PC-9 (cell line): ENCODE measurements at regions not wholly inside any gene's neighbourhood (a gene's known extent, or its start where the extent isn't known, plus 50 kb on each side); places are given as distances from the start of the nearest gene placed in this dataset.

Experiments
- BruUV-seq: library from RNA; stranded (reverse); fragments of 400-500 nt; replicated peaks from 2 replicates; lab custom pipeline; 2021; lab: Mats Ljungman, UMichigan
- CTCF ChIA-PET: fragments of 300-600 bp; sonication (Branson Sonifier 250); formaldehyde crosslinking; loops from one replicate; lab custom pipeline; 2022; ENCODE audit warnings: antibody characterized with exemption; lab: Charles Lee
- POLR2A ChIA-PET: fragments of 300-600 bp; sonication (Branson Sonifier 250); formaldehyde crosslinking; loops from one replicate; lab custom pipeline; 2022; ENCODE audit warnings: antibody characterized with exemption; ENCODE audit not compliant: unreplicated experiment; lab: Charles Lee
- DNase-seq, 2 experiments: peaks; one replicate each; pipeline versions ENCODE4 v3.0.0 to v3.0.0-alpha.2; 2015 to 2022; ENCODE audit warnings: mixed read lengths in 1 of 2
- H2AFZ ChIP-seq: fragments of 200-600 bp; sonication (generic); 2 replicates; pipeline ENCODE4 v1.8.1; 2017; ENCODE audit warnings: antibody characterized with exemption
- H3F3A ChIP-seq: fragments of 200-600 bp; sonication (generic); 2 replicates; pipeline ENCODE4 v1.8.1; 2017; ENCODE audit warnings: antibody characterized with exemption, mild to moderate bottlenecking, low read depth; ENCODE audit not compliant: insufficient read depth
- H3K27ac ChIP-seq: fragments of 200-600 bp; sonication (generic); 2 replicates; pipeline ENCODE4 v1.6.1; 2016; ENCODE audit warnings: mixed run types
- H3K27me3 ChIP-seq: fragments of 200-600 bp; sonication (generic); 2 replicates; pipeline ENCODE4 v1.6.1; 2016; ENCODE audit warnings: low read depth, mixed run types; ENCODE audit not compliant: insufficient read depth
- H3K36me3 ChIP-seq: fragments of 200-600 bp; sonication (generic); 2 replicates; pipeline ENCODE4 v1.6.1; 2016; ENCODE audit warnings: low read depth, mixed run types
- H3K4me1 ChIP-seq: fragments of 200-600 bp; sonication (generic); replicated peaks from 2 replicates; pipeline ENCODE4 v1.6.1; 2016; ENCODE audit warnings: mixed run types; ENCODE audit not compliant: insufficient read depth
- H3K4me2 ChIP-seq: fragments of 200-600 bp; sonication (generic); 2 replicates; pipeline ENCODE4 v1.6.1; 2017; ENCODE audit warnings: mixed run types
- H3K4me3 ChIP-seq: fragments of 200-600 bp; sonication (generic); 2 replicates; pipeline ENCODE4 v1.6.1; 2016; ENCODE audit warnings: mixed run types
- H3K79me2 ChIP-seq: fragments of 200-600 bp; sonication (generic); 2 replicates; pipeline ENCODE4 v1.6.1; 2017; ENCODE audit warnings: low read depth, mixed run types
- H3K9me2 ChIP-seq: fragments of 200-600 bp; sonication (generic); 2 replicates; pipeline ENCODE4 v1.8.1; 2017; ENCODE audit warnings: mild to moderate bottlenecking; ENCODE audit not compliant: insufficient read depth
- H3K9me3 ChIP-seq: fragments of 200-600 bp; sonication (generic); 2 replicates; pipeline ENCODE4 v1.8.1; 2016; ENCODE audit warnings: low read depth; ENCODE audit not compliant: insufficient read depth
- H4K20me1 ChIP-seq: fragments of 200-600 bp; sonication (generic); 2 replicates; pipeline ENCODE4 v1.8.1; 2017; ENCODE audit not compliant: insufficient read depth
- EZH2 ChIP-seq: fragments of 200-600 bp; sonication (generic); IDR thresholded peaks from 2 replicates; pipeline ENCODE4 v1.8.0; 2017; ENCODE audit warnings: antibody characterized with exemption, low read depth
- intact Hi-C: fragments of 100-400 bp; cut with micrococcal nuclease; formaldehyde crosslinking; loops from one replicate; pipeline ENCODE4 v1.10.0; 2022; ENCODE audit not compliant: unreplicated experiment
- TF ChIP-seq, protein P1 (sequence below): fragments of 200-600 bp; sonication (generic); conservative IDR thresholded peaks from 2 replicates; pipeline ENCODE4 v1.6.1; 2017; ENCODE audit warnings: mixed run types, antibody characterized with exemption, mild to moderate bottlenecking, moderate library complexity

- intact Hi-C loops: no loop called here
- DNase-seq: no peak
- H3K4me1 ChIP-seq: peaks cover 18% of the 10 kb centered on the region
Observed at GRCh38 chr12:14264316-14264715, 101.2 kb upstream of the ATF7IP start.

DNA sequence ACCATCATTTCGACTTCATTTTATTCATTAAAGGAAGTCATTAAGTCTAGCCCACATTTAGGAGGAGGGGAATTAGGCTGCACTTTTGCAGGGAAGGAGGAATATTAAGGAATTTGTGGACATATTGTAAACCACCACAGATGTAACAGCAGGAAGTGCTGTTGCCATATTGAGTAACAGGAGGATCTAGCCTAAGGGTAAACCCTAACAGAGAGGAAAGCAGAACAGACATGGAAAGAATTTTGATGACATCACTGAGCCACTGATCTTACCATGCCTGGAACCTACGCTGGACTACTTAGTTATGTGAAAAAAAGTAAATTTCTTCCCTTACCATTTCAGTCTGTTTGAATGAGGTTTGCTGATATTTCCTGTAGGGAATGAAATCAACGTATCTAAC is 100.7 kb upstream of the ATF7IP start:
- no peak overlapping the region for H3K4me3 ChIP-seq
- no peaks in the 10 kb centered on the region for H3K27me3 ChIP-seq
- no peaks in the 10 kb centered on the region for H3K9me2 ChIP-seq
- no peaks in the 10 kb centered on the region for H3K79me2 ChIP-seq
- DNase-seq: no peak
- no peak overlapping the region for H3K4me2 ChIP-seq
- CTCF ChIA-PET: no interaction called here
- intact Hi-C loops: no loop called here
- H3K4me1 ChIP-seq: peaks cover 18% of the 10 kb centered on the region
- no peaks in the 10 kb centered on the region; the same call in 1 of the 2 replicates for H3F3A ChIP-seq
- TF ChIP-seq, protein P1, sequence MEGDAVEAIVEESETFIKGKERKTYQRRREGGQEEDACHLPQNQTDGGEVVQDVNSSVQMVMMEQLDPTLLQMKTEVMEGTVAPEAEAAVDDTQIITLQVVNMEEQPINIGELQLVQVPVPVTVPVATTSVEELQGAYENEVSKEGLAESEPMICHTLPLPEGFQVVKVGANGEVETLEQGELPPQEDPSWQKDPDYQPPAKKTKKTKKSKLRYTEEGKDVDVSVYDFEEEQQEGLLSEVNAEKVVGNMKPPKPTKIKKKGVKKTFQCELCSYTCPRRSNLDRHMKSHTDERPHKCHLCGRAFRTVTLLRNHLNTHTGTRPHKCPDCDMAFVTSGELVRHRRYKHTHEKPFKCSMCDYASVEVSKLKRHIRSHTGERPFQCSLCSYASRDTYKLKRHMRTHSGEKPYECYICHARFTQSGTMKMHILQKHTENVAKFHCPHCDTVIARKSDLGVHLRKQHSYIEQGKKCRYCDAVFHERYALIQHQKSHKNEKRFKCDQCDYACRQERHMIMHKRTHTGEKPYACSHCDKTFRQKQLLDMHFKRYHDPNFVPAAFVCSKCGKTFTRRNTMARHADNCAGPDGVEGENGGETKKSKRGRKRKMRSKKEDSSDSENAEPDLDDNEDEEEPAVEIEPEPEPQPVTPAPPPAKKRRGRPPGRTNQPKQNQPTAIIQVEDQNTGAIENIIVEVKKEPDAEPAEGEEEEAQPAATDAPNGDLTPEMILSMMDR: no peak
- TF ChIP-seq EZH2: no peak
- H3K36me3 ChIP-seq: no peaks in the 10 kb centered on the region
- POLR2A ChIA-PET: no interaction called here
- H3K27ac ChIP-seq: no peak overlapping the region
- H3K9me3 ChIP-seq: peaks cover 8% of the 10 kb centered on the region; the same call in 1 of the 2 replicates
- H2AFZ ChIP-seq: no peak overlapping the region
- BruUV-seq: no TSS peak
- no peaks in the 10 kb centered on the region for H4K20me1 ChIP-seq

More at GRCh38 chr12:14264316-14264715, 101.2 kb upstream of the ATF7IP start:
- Histone ChIP-seq H3K4me2 (no peak overlapping the region), H2AFZ (no peak overlapping the region), H3K27me3 (no peaks in the 10 kb centered on the region), H3K27ac (no peak overlapping the region), H3K79me2 (no peaks in the 10 kb centered on the region), H3K4me3 (no peak overlapping the region), H3F3A (no peaks in the 10 kb centered on the region; the same call in 1 of the 2 replicates), H3K9me2 (no peaks in the 10 kb centered on the region), H4K20me1 (no peaks in the 10 kb centered on the region), H3K36me3 (no peaks in the 10 kb centered on the region), H3K9me3 (peaks cover 8% of the 10 kb centered on the region; the same call in 1 of the 2 replicates)
- BruUV-seq: no TSS peak
- ChIA-PET CTCF (no interaction called here), POLR2A (no interaction called here)
- TF ChIP-seq EZH2: no peak
- TF ChIP-seq, protein P1: no peak

DNA sequence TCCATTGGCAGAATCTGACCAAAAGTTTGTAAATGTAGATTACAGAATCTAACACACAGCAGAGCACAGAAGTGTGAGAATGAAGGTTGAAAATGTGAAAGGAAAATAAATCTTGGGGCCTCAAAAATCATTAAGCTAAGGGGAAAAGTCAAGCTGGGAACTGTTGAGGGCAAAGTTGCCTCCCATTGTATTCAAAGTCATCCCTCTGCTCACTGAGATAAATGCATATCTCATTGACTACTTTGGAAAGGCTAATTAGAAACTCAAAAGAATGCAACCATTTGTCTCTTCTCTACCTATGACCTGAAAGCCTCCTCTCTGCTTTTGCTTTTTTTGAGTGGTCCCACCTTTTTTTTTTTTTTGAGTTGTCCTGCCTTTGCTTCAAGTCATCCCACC is 97.4 kb upstream of the ATF7IP start:
- Histone ChIP-seq H3K4me3 (no peak overlapping the region), H3K27ac (no peak overlapping the region), H3K4me1 (0 out of 2 replicates have a peak, but pooled peaks cover 5% of the 10 kb centered on the region), H3K9me2 (no peaks in the 10 kb centered on the region), H3K27me3 (no peaks in the 10 kb centered on the region), H3K9me3 (peaks cover 17% of the 10 kb centered on the region), H3F3A (no peaks in the 10 kb centered on the region; the same call in 1 of the 2 replicates), H4K20me1 (no peaks in the 10 kb centered on the region), H2AFZ (no peak overlapping the region), H3K4me2 (no peak overlapping the region), H3K79me2 (no peaks in the 10 kb centered on the region), H3K36me3 (no peaks in the 10 kb centered on the region)
- intact Hi-C loops: no loop called here
- TF ChIP-seq, protein P1: no peak
- TF ChIP-seq EZH2: no peak
- no peak for DNase-seq
- POLR2A ChIA-PET: no interaction called here
- CTCF ChIA-PET: no interaction called here
- no TSS peak for BruUV-seq
